ENCODE measurements at regions not wholly inside any gene's neighbourhood (a gene's known extent, or its start where the extent isn't known, plus 50 kb on each side); places are given as distances from the start of the nearest gene placed in this dataset.

- Histone ChIP-seq H3K27me3 (no peaks in the 10 kb centered on the region), H3K27ac (no peak overlapping the region), H3K4me3 (no peak overlapping the region), H3K9me3 (no peaks in the 10 kb centered on the region), H3K36me3 (no peaks in the 10 kb centered on the region), H3K4me1 (no peaks in the 10 kb centered on the region)
- intact Hi-C loops (cut with DNase I) = no loop called here
- WGBS (ENCODE audit: insufficient coverage, low coverage, low lambda C conversion rate, missing lambda C conversion rate) = no CpG with 5 or more reads among the region's 1 CpG
- TF ChIP-seq POLR2A (IDR thresholded peaks at IDR 0.05) (no peak), CTCF (IDR thresholded peaks at IDR 0.05) (no peak)
- DNase-seq = no peak
- no peak for ATAC-seq
Observed at GRCh38 chr9:68648971-68649370, 56.1 kb upstream of the PIP5K1B start.

- TF ChIP-seq POLR2A (IDR thresholded peaks at IDR 0.05) = no peak
- no peak for TF ChIP-seq CTCF (IDR thresholded peaks at IDR 0.05)
- ATAC-seq = no peak
- WGBS (ENCODE audit: insufficient coverage, low coverage, low lambda C conversion rate, missing lambda C conversion rate) = 50% methylated on average over 3 of the region's 3 CpGs
Observed at GRCh38 chr9:68651280-68651893, 53.7 kb upstream of the PIP5K1B start.

GRCh38 chr9:68653141-68653595 lies 51.9 kb upstream of the PIP5K1B start:
- H3K9me3 ChIP-seq = no peaks in the 10 kb centered on the region
- H3K4me3 ChIP-seq = no peak overlapping the region
- H3K27ac ChIP-seq = no peak overlapping the region
- no peaks in the 10 kb centered on the region for H3K36me3 ChIP-seq
- no peak for DNase-seq
- no peak for TF ChIP-seq POLR2A (IDR thresholded peaks at IDR 0.05)
- no peak for TF ChIP-seq CTCF (IDR thresholded peaks at IDR 0.05)
- intact Hi-C loops (cut with DNase I) = no loop called here
- no peaks in the 10 kb centered on the region for H3K27me3 ChIP-seq
- 64% methylated on average over 6 of the region's 6 CpGs for WGBS (ENCODE audit: insufficient coverage, low coverage, low lambda C conversion rate, missing lambda C conversion rate)
- ATAC-seq = no peak
- no peaks in the 10 kb centered on the region for H3K4me1 ChIP-seq

More at GRCh38 chr9:68651280-68651893, 53.7 kb upstream of the PIP5K1B start:
- Histone ChIP-seq H3K36me3 (no peaks in the 10 kb centered on the region), H3K27me3 (no peaks in the 10 kb centered on the region), H3K9me3 (no peaks in the 10 kb centered on the region), H3K4me1 (no peaks in the 10 kb centered on the region), H3K4me3 (no peak overlapping the region), H3K27ac (no peak overlapping the region)
- intact Hi-C loops (cut with DNase I) = no loop called here
- no peak for DNase-seq

GRCh38 chr9:68654075-68654474 lies 51.0 kb upstream of the PIP5K1B start:
- Histone ChIP-seq H3K4me1 (no peaks in the 10 kb centered on the region), H3K27me3 (no peaks in the 10 kb centered on the region), H3K9me3 (no peaks in the 10 kb centered on the region), H3K4me3 (no peak overlapping the region), H3K27ac (no peak overlapping the region), H3K36me3 (no peaks in the 10 kb centered on the region)
- intact Hi-C loops (cut with DNase I) = no loop called here
- DNase-seq = no peak
- WGBS (ENCODE audit: insufficient coverage, low coverage, low lambda C conversion rate, missing lambda C conversion rate) = 41% methylated on average over 5 of the region's 5 CpGs
- TF ChIP-seq POLR2A (IDR thresholded peaks at IDR 0.05) = no peak
- no peak for TF ChIP-seq CTCF (IDR thresholded peaks at IDR 0.05)
- no peak for ATAC-seq
